ENCODE measurements at regions not wholly inside any gene's neighbourhood (a gene's known extent, or its start where the extent isn't known, plus 50 kb on each side); places are given as distances from the start of the nearest gene placed in this dataset.

DNA sequence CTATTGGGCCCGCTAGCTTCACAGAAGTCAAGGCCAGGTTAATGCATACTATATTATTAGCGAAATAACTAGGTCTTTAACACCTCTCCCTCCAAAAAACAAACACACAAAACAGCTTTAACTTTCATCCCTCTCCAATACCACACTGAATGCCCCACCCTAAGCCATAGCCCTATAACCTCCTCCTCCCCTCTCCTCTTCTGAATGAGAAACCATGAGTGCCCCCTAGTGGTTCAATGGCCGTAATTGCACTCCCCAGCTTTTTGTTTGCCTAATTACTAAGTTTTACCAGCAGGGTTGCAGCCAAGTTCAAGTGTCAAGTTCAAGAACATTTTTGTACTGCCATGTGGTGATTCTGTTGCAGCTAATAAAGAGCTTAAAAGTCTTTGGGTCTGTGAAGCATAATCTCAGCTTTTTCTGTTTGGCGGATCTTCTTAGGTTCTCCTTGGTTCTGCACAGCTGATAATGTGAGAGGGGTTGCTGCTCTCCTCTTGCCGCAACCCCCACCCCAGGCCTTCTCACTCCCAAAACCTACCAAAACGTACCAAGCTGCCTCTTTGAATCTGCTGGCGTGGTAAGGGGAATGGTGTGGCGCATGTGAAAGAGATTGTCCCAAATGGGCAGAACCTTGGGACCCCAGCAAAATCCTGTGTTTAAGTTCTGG lies 57.9 kb downstream of the RPL22L1 start (continued):
- TF ChIP-seq RCOR1 (IDR thresholded peaks at IDR 0.05; ENCODE audit: borderline replicate concordance in 1 of 2, low read depth in 2 of 2, low read length in 2 of 2): peak in 1 of 2 experiments; percentile 32; a peak in 1 of 4 replicates
- no peak for TF ChIP-seq KDM1A (IDR thresholded peaks at IDR 0.05)
- TF ChIP-seq MIER1 (IDR thresholded peaks at IDR 0.05; ENCODE audit: low read depth): no peak
- TF ChIP-seq ELF4 (CRISPR knock-in tag; IDR thresholded peaks at IDR 0.05): peak; percentile 48; the same call in 1 of the 2 replicates
- 0 out of 2 replicates have a peak, but pooled peaks have one; percentile 4 for TF ChIP-seq TCF3 (CRISPR knock-in tag; IDR thresholded peaks at IDR 0.05)
- no peak for TF ChIP-seq ZNF699 (CRISPR knock-in tag; IDR thresholded peaks at IDR 0.05; ENCODE audit: insufficient replicate concordance)
- TF ChIP-seq, protein P1, sequence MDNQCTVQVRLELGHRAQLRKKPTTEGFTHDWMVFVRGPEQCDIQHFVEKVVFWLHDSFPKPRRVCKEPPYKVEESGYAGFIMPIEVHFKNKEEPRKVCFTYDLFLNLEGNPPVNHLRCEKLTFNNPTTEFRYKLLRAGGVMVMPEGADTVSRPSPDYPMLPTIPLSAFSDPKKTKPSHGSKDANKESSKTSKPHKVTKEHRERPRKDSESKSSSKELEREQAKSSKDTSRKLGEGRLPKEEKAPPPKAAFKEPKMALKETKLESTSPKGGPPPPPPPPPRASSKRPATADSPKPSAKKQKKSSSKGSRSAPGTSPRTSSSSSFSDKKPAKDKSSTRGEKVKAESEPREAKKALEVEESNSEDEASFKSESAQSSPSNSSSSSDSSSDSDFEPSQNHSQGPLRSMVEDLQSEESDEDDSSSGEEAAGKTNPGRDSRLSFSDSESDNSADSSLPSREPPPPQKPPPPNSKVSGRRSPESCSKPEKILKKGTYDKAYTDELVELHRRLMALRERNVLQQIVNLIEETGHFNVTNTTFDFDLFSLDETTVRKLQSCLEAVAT (IDR thresholded peaks at IDR 0.05): peak; percentile 76 to 80; a peak in 3 of 4 replicates

DNA sequence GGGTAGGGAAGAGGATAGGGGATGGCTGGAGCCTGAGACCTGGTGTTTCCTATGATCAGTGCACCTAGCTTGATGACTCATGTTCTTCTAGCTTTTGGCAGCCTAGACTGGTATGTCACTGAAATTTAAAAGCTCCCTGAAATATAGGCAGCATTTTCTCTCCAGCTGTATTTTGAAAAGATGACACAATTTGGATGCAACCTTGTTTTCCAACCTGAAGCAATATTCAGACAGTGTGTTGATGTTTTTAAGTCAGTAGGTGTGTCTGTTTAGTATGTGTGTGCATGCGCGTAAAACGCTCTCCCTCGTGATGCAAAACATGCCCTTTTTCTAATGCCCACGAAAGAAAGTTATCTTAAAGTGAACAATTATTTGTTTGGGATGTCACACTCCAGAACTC lies 58.5 kb downstream of the RPL22L1 start:
- H3K9me1 ChIP-seq (ENCODE audit: control insufficient read depth, insufficient read depth, low read length): no peaks in the 10 kb centered on the region
- CTCF ChIA-PET (ENCODE audit: low intra/inter-chr PET ratio): interaction anchor here (1.4 to 2.3 kb wide), 2 partner anchors 397 to 948 kb away, joined by 3 to 13 read pairs; no protein-coding TSS in a partner anchor
- H3K36me3 ChIP-seq (ENCODE audit: control insufficient read depth, insufficient read depth, low read length): no peaks in the 10 kb centered on the region
- H3K79me2 ChIP-seq (ENCODE audit: control insufficient read depth, insufficient read depth, low read length): no peaks in the 10 kb centered on the region
- no peak overlapping the region for H3K4me2 ChIP-seq (ENCODE audit: insufficient read depth, low read length)
- no peaks in the 10 kb centered on the region for H4K20me1 ChIP-seq (replicated peaks; ENCODE audit: control insufficient read depth, insufficient read depth, low read length)
- no peak overlapping the region for H3K4me3 ChIP-seq
- POLR2A ChIA-PET: interaction anchor here (0.8 to 1.8 kb wide), 4 partner anchors 9 to 200 kb away, joined by 3 to 5 read pairs (median 4); partner anchors contain the start of gene RPL22L1
- intact Hi-C loops (cut with micrococcal nuclease) (loop anchor here (5.0 to 10.0 kb wide), 4 partner anchors 259 to 627 kb away; partner anchors contain the start of gene PHC3), in situ Hi-C loops (cut with MboI) (loop anchor here (5.0 kb wide), 4 partner anchors 41 to 499 kb away; no protein-coding TSS in a partner anchor)
- H2AFZ ChIP-seq (ENCODE audit: low read depth, low read length): peak overlapping the region; percentile 19; the same call in 1 of the 2 replicates
- BruUV-seq (replicated peaks): no TSS peak
- no peak overlapping the region for H3K9ac ChIP-seq (ENCODE audit: insufficient read depth in 1 of 2, low read depth in 2 of 2, low read length in 2 of 2)
- no peaks in the 10 kb centered on the region for H3K27me3 ChIP-seq (ENCODE audit: control insufficient read depth in 2 of 2, insufficient read depth in 2 of 2, low read length in 2 of 2)
- H3K27ac ChIP-seq (ENCODE audit: extremely low read depth, low read depth, low read length): no peak overlapping the region
- peaks cover 21 to 49% of the 10 kb centered on the region in 2 experiments for H3K4me1 ChIP-seq (replicated peaks in 1 of 2; ENCODE audit: control insufficient read depth in 2 of 2, insufficient read depth in 2 of 2, low read length in 2 of 2)
- FAIRE-seq (no peak), ATAC-seq (no peak), DNase-seq (ENCODE audit: extremely low read depth in 1 of 4, low spot score in 3 of 4) (peak in 2 of 4 experiments; percentile 33 to 37)
- H3K9me3 ChIP-seq (replicated peaks; ENCODE audit: control insufficient read depth, insufficient read depth, low read depth, low read length): no peaks in the 10 kb centered on the region
- WGBS (ENCODE audit: insufficient coverage, low coverage, missing lambda C conversion rate): 66% methylated on average over 5 of the region's 5 CpGs
- TF ChIP-seq RFX5 (IDR thresholded peaks at IDR 0.05; ENCODE audit: low read depth, low read length) (no peak), PHF21A (IDR thresholded peaks at IDR 0.05; ENCODE audit: borderline replicate concordance, low read depth) (no peak), MYC (IDR thresholded peaks at IDR 0.05; ENCODE audit: low read depth, low read length) (no peak), MYC (CRISPR knock-in tag; IDR thresholded peaks at IDR 0.05; ENCODE audit: borderline replicate concordance, low read depth) (no peak), ZNF165 (CRISPR knock-in tag; IDR thresholded peaks at IDR 0.05; ENCODE audit: borderline replicate concordance) (no peak), ZC3H11A (IDR thresholded peaks at IDR 0.05; ENCODE audit: low read depth, low read length) (no peak), CBFB (CRISPR knock-in tag; IDR thresholded peaks at IDR 0.05) (no peak), IRF9 (tag; IDR thresholded peaks at IDR 0.05) (no peak)
- TF ChIP-seq, protein P2, sequence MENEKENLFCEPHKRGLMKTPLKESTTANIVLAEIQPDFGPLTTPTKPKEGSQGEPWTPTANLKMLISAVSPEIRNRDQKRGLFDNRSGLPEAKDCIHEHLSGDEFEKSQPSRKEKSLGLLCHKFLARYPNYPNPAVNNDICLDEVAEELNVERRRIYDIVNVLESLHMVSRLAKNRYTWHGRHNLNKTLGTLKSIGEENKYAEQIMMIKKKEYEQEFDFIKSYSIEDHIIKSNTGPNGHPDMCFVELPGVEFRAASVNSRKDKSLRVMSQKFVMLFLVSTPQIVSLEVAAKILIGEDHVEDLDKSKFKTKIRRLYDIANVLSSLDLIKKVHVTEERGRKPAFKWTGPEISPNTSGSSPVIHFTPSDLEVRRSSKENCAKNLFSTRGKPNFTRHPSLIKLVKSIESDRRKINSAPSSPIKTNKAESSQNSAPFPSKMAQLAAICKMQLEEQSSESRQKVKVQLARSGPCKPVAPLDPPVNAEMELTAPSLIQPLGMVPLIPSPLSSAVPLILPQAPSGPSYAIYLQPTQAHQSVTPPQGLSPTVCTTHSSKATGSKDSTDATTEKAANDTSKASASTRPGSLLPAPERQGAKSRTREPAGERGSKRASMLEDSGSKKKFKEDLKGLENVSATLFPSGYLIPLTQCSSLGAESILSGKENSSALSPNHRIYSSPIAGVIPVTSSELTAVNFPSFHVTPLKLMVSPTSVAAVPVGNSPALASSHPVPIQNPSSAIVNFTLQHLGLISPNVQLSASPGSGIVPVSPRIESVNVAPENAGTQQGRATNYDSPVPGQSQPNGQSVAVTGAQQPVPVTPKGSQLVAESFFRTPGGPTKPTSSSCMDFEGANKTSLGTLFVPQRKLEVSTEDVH (IDR thresholded peaks at IDR 0.05; ENCODE audit: low read depth, partially characterized antibody): no peak

All from K562 (cell line).